Lung (tissue), 11 donors: ENCODE measurements at regions not wholly inside any gene's neighbourhood (a gene's known extent, or its start where the extent isn't known, plus 50 kb on each side); places are given as distances from the start of the nearest gene placed in this dataset.

Experiments used
- ATAC-seq: fragments of 200-7000 bp; cut with Tn5 transposase; one replicate; pipeline ENCODE4 v1.9.1; 2020; ENCODE audit warnings: moderate number of reproducible peaks; ENCODE audit not compliant: insufficient read depth, low FRiP score
- DNase-seq, 3 donors: peaks; one replicate each; pipeline ENCODE4 v3.0.0-alpha.2; 2013 to 2017
- H3K27ac ChIP-seq, 2 donors: one replicate each; pipeline ENCODE4 v1.5.1; 2013; ENCODE audit warnings: mild to moderate bottlenecking in 2 of 2, moderate library complexity in 2 of 2, control low read depth in 1 of 2, inconsistent platforms in 1 of 2, low read depth in 1 of 2, low read length in 1 of 2
- H3K27me3 ChIP-seq, 3 donors: one replicate each; pipeline ENCODE4 v1.5.1; 2013; ENCODE audit warnings: low read length in 2 of 3; ENCODE audit not compliant: control insufficient read depth in 3 of 3, insufficient read depth in 3 of 3
- H3K36me3 ChIP-seq, 4 donors: one replicate each; pipeline ENCODE4 v1.5.1; 2013; ENCODE audit warnings: low read length in 4 of 4, mild to moderate bottlenecking in 1 of 4, moderate library complexity in 1 of 4; ENCODE audit not compliant: control insufficient read depth in 4 of 4, insufficient read depth in 4 of 4
- H3K4me1 ChIP-seq, 5 donors: one replicate each; pipeline ENCODE4 v1.5.1; 2013; ENCODE audit warnings: low read length in 5 of 5, mild to moderate bottlenecking in 2 of 5, moderate library complexity in 1 of 5; ENCODE audit not compliant: control insufficient read depth in 5 of 5, insufficient read depth in 5 of 5
- H3K4me3 ChIP-seq: one replicate; pipeline ENCODE4 v1.5.1; 2013; ENCODE audit warnings: mild to moderate bottlenecking, control low read depth, moderate library complexity
- H3K9ac ChIP-seq, 2 donors: one replicate each; pipeline ENCODE4 v1.5.1; 2013; ENCODE audit warnings: low read length in 2 of 2, control low read depth in 1 of 2; ENCODE audit not compliant: insufficient read depth in 1 of 2
- H3K9me3 ChIP-seq, 4 donors: one replicate each; pipeline ENCODE4 v1.5.1; 2013; ENCODE audit warnings: low read length in 3 of 4, mild to moderate bottlenecking in 1 of 4, moderate library complexity in 1 of 4; ENCODE audit not compliant: control insufficient read depth in 4 of 4, insufficient read depth in 3 of 4
- WGBS, 2 donors: extraction: QIAGEN DNeasy Blood & Tissue Kit; methylation state at CpG; one replicate each; pipeline ENCODE4 v1.1.7; 2013; 5-methylcytosine and 5-hydroxymethylcytosine counted together
- TF ChIP-seq, protein P1 (sequence below): IDR thresholded peaks from 2 replicates; pipeline ENCODE4 v1.5.1; 2012; ENCODE audit warnings: mild to moderate bottlenecking; ENCODE audit errors: control extremely low read depth, extremely low read depth
- donor health status: control.
- donor health status: control.
- donor health status: Bipolar disorder and iron deficiency.
- donor health status: healthy.
- donor health status: DM: yes; HTN: yes; CAD: no.

DNA sequence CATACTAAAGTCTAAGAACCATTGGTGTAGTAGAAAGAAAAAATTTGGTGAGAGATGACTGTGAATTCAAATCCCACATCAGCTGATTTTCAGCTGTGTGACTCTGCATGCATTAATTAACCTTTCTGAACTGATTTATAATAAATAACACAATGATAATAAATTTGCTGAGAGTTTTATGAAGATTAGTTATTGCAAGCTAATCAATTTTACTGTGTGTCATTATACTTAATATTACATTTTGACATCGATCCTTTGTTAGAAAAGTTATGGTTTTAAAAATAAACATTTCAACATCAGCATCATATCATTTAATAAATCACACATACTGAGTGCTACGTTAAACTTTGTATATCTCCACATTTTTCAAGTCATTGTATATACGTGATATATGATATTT lies 599.7 kb upstream of the MMS22L start:
- DNase-seq: no peak
- H3K4me3 ChIP-seq: no peak overlapping the region
- no peaks in the 10 kb centered on the region for H3K9me3 ChIP-seq
- H3K36me3 ChIP-seq: no peaks in the 10 kb centered on the region
- H3K27ac ChIP-seq: no peak overlapping the region
- H3K9ac ChIP-seq: no peak overlapping the region
- ATAC-seq: no peak
- 70 to 74% methylated on average over 3 of the region's 3 CpGs for WGBS, 2 donors
- no peaks in the 10 kb centered on the region for H3K27me3 ChIP-seq
- H3K4me1 ChIP-seq: no peaks in the 10 kb centered on the region
- TF ChIP-seq, protein P1, sequence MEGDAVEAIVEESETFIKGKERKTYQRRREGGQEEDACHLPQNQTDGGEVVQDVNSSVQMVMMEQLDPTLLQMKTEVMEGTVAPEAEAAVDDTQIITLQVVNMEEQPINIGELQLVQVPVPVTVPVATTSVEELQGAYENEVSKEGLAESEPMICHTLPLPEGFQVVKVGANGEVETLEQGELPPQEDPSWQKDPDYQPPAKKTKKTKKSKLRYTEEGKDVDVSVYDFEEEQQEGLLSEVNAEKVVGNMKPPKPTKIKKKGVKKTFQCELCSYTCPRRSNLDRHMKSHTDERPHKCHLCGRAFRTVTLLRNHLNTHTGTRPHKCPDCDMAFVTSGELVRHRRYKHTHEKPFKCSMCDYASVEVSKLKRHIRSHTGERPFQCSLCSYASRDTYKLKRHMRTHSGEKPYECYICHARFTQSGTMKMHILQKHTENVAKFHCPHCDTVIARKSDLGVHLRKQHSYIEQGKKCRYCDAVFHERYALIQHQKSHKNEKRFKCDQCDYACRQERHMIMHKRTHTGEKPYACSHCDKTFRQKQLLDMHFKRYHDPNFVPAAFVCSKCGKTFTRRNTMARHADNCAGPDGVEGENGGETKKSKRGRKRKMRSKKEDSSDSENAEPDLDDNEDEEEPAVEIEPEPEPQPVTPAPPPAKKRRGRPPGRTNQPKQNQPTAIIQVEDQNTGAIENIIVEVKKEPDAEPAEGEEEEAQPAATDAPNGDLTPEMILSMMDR: no peak

DNA sequence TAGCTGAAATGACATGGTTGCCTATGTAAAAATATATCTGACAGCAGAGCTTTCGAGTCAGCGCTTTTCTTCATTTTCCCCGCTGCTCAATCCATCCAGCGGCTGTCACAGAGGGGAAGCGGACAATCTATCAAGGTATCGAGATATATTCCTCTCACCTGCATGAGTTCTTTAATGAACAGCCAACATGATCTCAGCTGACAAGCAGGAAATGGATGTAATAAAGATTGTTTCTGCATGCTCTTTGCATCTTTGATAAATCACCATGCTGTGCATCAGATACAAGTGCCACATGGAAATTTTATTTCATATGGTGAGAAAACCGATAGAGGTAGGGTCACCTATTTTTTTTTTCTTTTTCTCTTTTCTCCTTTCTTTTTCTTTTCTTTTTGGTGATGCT lies 602.3 kb upstream of the MMS22L start:
- 71 to 74% methylated on average over 7 of the region's 7 CpGs for WGBS, 2 donors
- TF ChIP-seq, protein P1: no peak
- Histone ChIP-seq H3K4me3 (no peak overlapping the region), H3K36me3 (no peaks in the 10 kb centered on the region), H3K27me3 (no peaks in the 10 kb centered on the region), H3K4me1 (no peaks in the 10 kb centered on the region), H3K9ac (no peak overlapping the region), H3K9me3 (no peaks in the 10 kb centered on the region), H3K27ac (no peak overlapping the region)
- ATAC-seq: no peak
- DNase-seq: no peak

- TF ChIP-seq, protein P1: no peak
- H3K9ac ChIP-seq: no peak overlapping the region
- no peaks in the 10 kb centered on the region for H3K36me3 ChIP-seq
- ATAC-seq: no peak
- no peak for DNase-seq
- no peaks in the 10 kb centered on the region for H3K9me3 ChIP-seq
- 69 to 83% methylated on average over 4 of the region's 4 CpGs for WGBS, 2 donors
- no peaks in the 10 kb centered on the region for H3K27me3 ChIP-seq
- H3K4me3 ChIP-seq: no peak overlapping the region
- H3K4me1 ChIP-seq: no peaks in the 10 kb centered on the region
- no peak overlapping the region for H3K27ac ChIP-seq
These were observed 602.8 kb upstream of the MMS22L start for GRCh38 chr6:97885828-97886227.

DNA sequence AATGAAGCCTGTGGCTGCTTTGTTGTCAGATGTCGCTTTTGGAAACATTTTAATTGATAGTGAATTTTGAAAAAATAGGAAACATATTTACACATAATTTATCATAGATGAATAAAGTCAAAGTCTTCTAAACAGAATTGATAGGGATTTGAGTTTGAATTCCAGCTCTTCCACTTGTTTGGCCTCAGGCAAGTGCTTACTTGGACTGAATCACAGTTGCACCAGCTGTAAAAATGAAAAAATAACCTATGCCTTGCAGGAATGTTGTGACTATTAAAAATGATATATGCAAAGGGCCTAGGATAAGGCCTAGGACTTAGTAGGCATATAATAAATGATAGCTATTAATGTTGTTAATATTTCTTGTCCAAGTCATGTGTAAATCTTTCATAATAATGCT lies 618.5 kb upstream of the MMS22L start:
- no peaks in the 10 kb centered on the region for H3K36me3 ChIP-seq
- TF ChIP-seq, protein P1: no peak
- ATAC-seq (no peak), DNase-seq (no peak)
- H3K9ac ChIP-seq: no peak overlapping the region
- no peak overlapping the region for H3K27ac ChIP-seq
- H3K27me3 ChIP-seq: no peaks in the 10 kb centered on the region
- 95 to 97% methylated on average over 1 of the region's 1 CpG for WGBS, 2 donors
- H3K4me1 ChIP-seq: no peaks in the 10 kb centered on the region
- no peaks in the 10 kb centered on the region for H3K9me3 ChIP-seq
- no peak overlapping the region for H3K4me3 ChIP-seq
